ENCODE measurements at regions not wholly inside any gene's neighbourhood (a gene's known extent, or its start where the extent isn't known, plus 50 kb on each side); places are given as distances from the start of the nearest gene placed in this dataset.

GRCh38 chr2:236365258-236366048 lies 101.2 kb upstream of the ASB18 start:
- TF ChIP-seq CTCF (conservative IDR thresholded peaks at IDR 0.05 in 1 of 2, IDR thresholded peaks at IDR 0.05 in 1 of 2; ENCODE audit: low read depth in 1 of 2, low read length in 2 of 2) (no peak), EZH2 (IDR thresholded peaks at IDR 0.05; ENCODE audit: low read length, missing control alignments) (no peak)

All from fibroblast of lung (primary cell).